ENCODE measurements at regions not wholly inside any gene's neighbourhood (a gene's known extent, or its start where the extent isn't known, plus 50 kb on each side); places are given as distances from the start of the nearest gene placed in this dataset.
"Not testable (repeated sequence)": the region's sequence is repeated elsewhere in the genome, so short reads cannot be mapped to it uniquely, and the experiment has no call there.

- no peak for DNase-seq
Observed at GRCh38 chr5:101143526-101143925, 240.4 kb upstream of the ST8SIA4 start.

GRCh38 chr5:101142102-101142501 lies 239.0 kb upstream of the ST8SIA4 start:
- no peak for DNase-seq

- no peak for DNase-seq
Observed at GRCh38 chr5:101136454-101136853, 233.4 kb upstream of the ST8SIA4 start.

- DNase-seq: no peak
Observed at GRCh38 chr5:101123363-101123762, 220.3 kb upstream of the ST8SIA4 start.

GRCh38 chr5:101112645-101113044 lies 209.6 kb upstream of the ST8SIA4 start:
- DNase-seq: no peak

- no peak for DNase-seq
Observed at GRCh38 chr5:101103874-101104273, 200.8 kb upstream of the ST8SIA4 start.

- DNase-seq: no peak
Observed at GRCh38 chr5:101102506-101102905, 199.4 kb upstream of the ST8SIA4 start.

- DNase-seq: no peak
Observed at GRCh38 chr5:101091902-101092301, 188.8 kb upstream of the ST8SIA4 start.

- no peak for DNase-seq
Observed at GRCh38 chr5:101084353-101084752, 181.3 kb upstream of the ST8SIA4 start.

GRCh38 chr5:101080462-101081240 lies 177.6 kb upstream of the ST8SIA4 start:
- no peak for DNase-seq

GRCh38 chr5:101068298-101068697 lies 165.2 kb upstream of the ST8SIA4 start:
- DNase-seq: no peak

GRCh38 chr5:101067429-101067828 lies 164.3 kb upstream of the ST8SIA4 start:
- no peak for DNase-seq

- no peak for DNase-seq
Observed at GRCh38 chr5:101062902-101063301, 159.8 kb upstream of the ST8SIA4 start.

GRCh38 chr5:101047181-101047580 lies 144.1 kb upstream of the ST8SIA4 start:
- DNase-seq: no peak

- no peak for DNase-seq
Observed at GRCh38 chr5:101045689-101046088, 142.6 kb upstream of the ST8SIA4 start.

GRCh38 chr5:101040002-101040401 lies 136.9 kb upstream of the ST8SIA4 start:
- DNase-seq: not testable (repeated sequence)

GRCh38 chr5:101036778-101037177 lies 133.7 kb upstream of the ST8SIA4 start:
- DNase-seq: no peak

- no peak for DNase-seq
Observed at GRCh38 chr5:101035425-101035824, 132.3 kb upstream of the ST8SIA4 start.

GRCh38 chr5:101024299-101024698 lies 121.2 kb upstream of the ST8SIA4 start:
- DNase-seq: no peak

GRCh38 chr5:101018299-101018698 lies 115.2 kb upstream of the ST8SIA4 start:
- no peak for DNase-seq

- no peak for DNase-seq
Observed at GRCh38 chr5:101012880-101013279, 109.8 kb upstream of the ST8SIA4 start.

GRCh38 chr5:101009758-101010519 lies 106.9 kb upstream of the ST8SIA4 start:
- DNase-seq: no peak

GRCh38 chr5:100992354-100992753 lies 89.3 kb upstream of the ST8SIA4 start:
- DNase-seq: no peak

GRCh38 chr5:100983601-100984000 lies 80.5 kb upstream of the ST8SIA4 start:
- not testable (repeated sequence) for DNase-seq

All from stimulated activated CD4-positive, alpha-beta T cell treated with anti-CD3 and anti-CD28 coated beads, Interleukin-4, amount 100 ng/mL, for 4 hours (primary cell).